Aorta (tissue), 5 donors: ENCODE measurements at regions not wholly inside any gene's neighbourhood (a gene's known extent, or its start where the extent isn't known, plus 50 kb on each side); places are given as distances from the start of the nearest gene placed in this dataset.

ENCODE experiments used
- ATAC-seq: fragments of 200-7000 bp; cut with Tn5 transposase; one replicate; pipeline ENCODE4 v1.9.1; 2022; ENCODE audit warnings: moderate library complexity; ENCODE audit not compliant: low FRiP score
- DNase-seq, 2 donors: peaks; one replicate each; pipeline ENCODE4 v3.0.0-alpha.2; 2020
- H3K27ac ChIP-seq, 2 donors: one replicate each; pipeline ENCODE4 v1.5.1; 2013; ENCODE audit warnings: low read length in 2 of 2, mild to moderate bottlenecking in 2 of 2, moderate library complexity in 2 of 2, control low read depth in 1 of 2, inconsistent platforms in 1 of 2, low read depth in 1 of 2
- H3K27me3 ChIP-seq, 2 donors: one replicate each; pipeline ENCODE4 v1.6.1; 2013; ENCODE audit warnings: control low read depth in 1 of 2, low read length in 1 of 2, mild to moderate bottlenecking in 1 of 2, moderate library complexity in 1 of 2; ENCODE audit not compliant: insufficient read depth in 2 of 2, control insufficient read depth in 1 of 2
- H3K36me3 ChIP-seq, 2 donors: one replicate each; pipeline ENCODE4 v1.6.1; 2013; ENCODE audit warnings: control low read depth in 1 of 2, low read length in 1 of 2, mild to moderate bottlenecking in 1 of 2; ENCODE audit not compliant: insufficient read depth in 2 of 2, control insufficient read depth in 1 of 2
- H3K4me1 ChIP-seq, 2 donors: one replicate each; pipeline ENCODE4 v1.6.1; 2013; ENCODE audit warnings: low read length in 2 of 2, control low read depth in 1 of 2, mild to moderate bottlenecking in 1 of 2, moderate library complexity in 1 of 2; ENCODE audit not compliant: insufficient read depth in 2 of 2, control insufficient read depth in 1 of 2
- H3K4me3 ChIP-seq, 2 donors: one replicate each; pipeline ENCODE4 v1.5.1; 2013; ENCODE audit warnings: low read length in 2 of 2, control low read depth in 1 of 2, mild to moderate bottlenecking in 1 of 2
- H3K9me3 ChIP-seq: one replicate; pipeline ENCODE4 v1.6.1; 2013; ENCODE audit warnings: mild to moderate bottlenecking, low read length; ENCODE audit not compliant: control insufficient read depth
- WGBS, 2 donors: extraction: QIAGEN DNeasy Blood & Tissue Kit; methylation state at CpG; one replicate each; pipeline ENCODE4 v1.1.7; 2013; 5-methylcytosine and 5-hydroxymethylcytosine counted together
- intact Hi-C, 2 donors: fragments of 100-400 bp; cut with DNase I; formaldehyde crosslinking; loops; one replicate each; pipeline versions ENCODE4 v1.14.2 to v1.15.0; 2022
- donor health status: healthy with polysubstance abuse.
- donor health status: Bipolar disorder and iron deficiency.
- donor health status: DM: no; HTN: no; CAD: no.
- donor health status: DM: no; HTN: no; CAD: no.
- donor health status: DM: yes; HTN: yes; CAD: no.

GRCh38 chr11:70631624-70632047 lies 233.3 kb downstream of the CTTN start:
- intact Hi-C loops = no loop called here

GRCh38 chr11:70633610-70634009 lies 235.3 kb downstream of the CTTN start:
- no peak overlapping the region for H3K27ac ChIP-seq
- no peak for DNase-seq
- whole genome bisulfite sequencing, 2 donors = 69 to 78% methylated on average over 7 of the region's 7 CpGs
- no peaks in the 10 kb centered on the region for H3K27me3 ChIP-seq
- ATAC-seq = no peak
- no peak overlapping the region for H3K4me3 ChIP-seq
- H3K36me3 ChIP-seq = no peaks in the 10 kb centered on the region
- no peaks in the 10 kb centered on the region for H3K9me3 ChIP-seq
- H3K4me1 ChIP-seq = no peaks in the 10 kb centered on the region
- intact Hi-C loops = no loop called here

More at GRCh38 chr11:70631624-70632047, 233.3 kb downstream of the CTTN start:
- WGBS, 2 donors = 73 to 76% methylated on average over 13 of the region's 13 CpGs
- Histone ChIP-seq H3K4me1 (no peaks in the 10 kb centered on the region), H3K36me3 (no peaks in the 10 kb centered on the region), H3K27me3 (no peaks in the 10 kb centered on the region), H3K27ac (no peak overlapping the region), H3K4me3 (no peak overlapping the region), H3K9me3 (no peaks in the 10 kb centered on the region)
- DNase-seq (no peak), ATAC-seq (no peak)

GRCh38 chr11:70636659-70637058 lies 238.3 kb downstream of the CTTN start:
- Histone ChIP-seq H3K36me3 (no peaks in the 10 kb centered on the region), H3K27ac (no peak overlapping the region), H3K9me3 (no peaks in the 10 kb centered on the region), H3K27me3 (no peaks in the 10 kb centered on the region), H3K4me1 (no peaks in the 10 kb centered on the region), H3K4me3 (no peak overlapping the region)
- ATAC-seq = no peak
- intact Hi-C loops = no loop called here
- WGBS, 2 donors = 90 to 92% methylated on average over 10 of the region's 10 CpGs
- no peak for DNase-seq

GRCh38 chr11:70637186-70637800 lies 239.0 kb downstream of the CTTN start:
- WGBS, 2 donors = 75 to 81% methylated on average over 16 of the region's 16 CpGs
- H3K27ac ChIP-seq = no peak overlapping the region
- ATAC-seq (no peak), DNase-seq (no peak)
- no peaks in the 10 kb centered on the region for H3K27me3 ChIP-seq
- intact Hi-C loops = no loop called here
- no peak overlapping the region for H3K4me3 ChIP-seq
- H3K4me1 ChIP-seq = no peaks in the 10 kb centered on the region
- no peaks in the 10 kb centered on the region for H3K9me3 ChIP-seq
- H3K36me3 ChIP-seq = no peaks in the 10 kb centered on the region

GRCh38 chr11:70637949-70638583 lies 239.7 kb downstream of the CTTN start:
- DNase-seq = no peak
- intact Hi-C loops = no loop called here
- 38 to 39% methylated on average over 17 to 18 of the region's 18 CpGs for WGBS, 2 donors
- Histone ChIP-seq H3K27ac (no peak overlapping the region), H3K4me3 (no peak overlapping the region), H3K36me3 (no peaks in the 10 kb centered on the region), H3K4me1 (no peaks in the 10 kb centered on the region), H3K27me3 (no peaks in the 10 kb centered on the region), H3K9me3 (no peaks in the 10 kb centered on the region)
- ATAC-seq = no peak

- Histone ChIP-seq H3K27ac (no peak overlapping the region), H3K4me1 (no peaks in the 10 kb centered on the region), H3K36me3 (no peaks in the 10 kb centered on the region), H3K4me3 (no peak overlapping the region), H3K27me3 (no peaks in the 10 kb centered on the region), H3K9me3 (no peaks in the 10 kb centered on the region)
- ATAC-seq = no peak
- intact Hi-C loops = no loop called here
- no peak for DNase-seq
- 83 to 89% methylated on average over 8 of the region's 8 CpGs for WGBS, 2 donors
These were observed 242.1 kb downstream of the CTTN start for GRCh38 chr11:70640408-70640807.

GRCh38 chr11:70641369-70641768 lies 243.0 kb downstream of the CTTN start:
- 30 to 34% methylated on average over 12 of the region's 12 CpGs for WGBS, 2 donors
- H3K9me3 ChIP-seq = no peaks in the 10 kb centered on the region
- H3K4me1 ChIP-seq = no peaks in the 10 kb centered on the region
- no peak overlapping the region for H3K4me3 ChIP-seq
- H3K27ac ChIP-seq = no peak overlapping the region
- ATAC-seq = no peak
- H3K36me3 ChIP-seq = no peaks in the 10 kb centered on the region
- intact Hi-C loops = no loop called here
- H3K27me3 ChIP-seq = no peaks in the 10 kb centered on the region
- no peak for DNase-seq

GRCh38 chr11:70642266-70642665 lies 243.9 kb downstream of the CTTN start:
- intact Hi-C loops = no loop called here
- Histone ChIP-seq H3K27me3 (no peaks in the 10 kb centered on the region), H3K9me3 (no peaks in the 10 kb centered on the region), H3K27ac (no peak overlapping the region), H3K4me3 (no peak overlapping the region), H3K4me1 (no peaks in the 10 kb centered on the region), H3K36me3 (no peaks in the 10 kb centered on the region)
- ATAC-seq (no peak), DNase-seq (no peak)
- 58 to 68% methylated on average over 14 of the region's 14 CpGs for WGBS, 2 donors

GRCh38 chr11:70643642-70644041 lies 245.3 kb downstream of the CTTN start:
- no peaks in the 10 kb centered on the region for H3K27me3 ChIP-seq
- no peaks in the 10 kb centered on the region for H3K4me1 ChIP-seq
- no peak overlapping the region for H3K27ac ChIP-seq
- intact Hi-C loops = no loop called here
- no peaks in the 10 kb centered on the region for H3K36me3 ChIP-seq
- 43 to 47% methylated on average over 9 of the region's 9 CpGs for WGBS, 2 donors
- ATAC-seq (no peak), DNase-seq (no peak)
- H3K9me3 ChIP-seq = no peaks in the 10 kb centered on the region
- H3K4me3 ChIP-seq = no peak overlapping the region
